ENCODE measurements at regions not wholly inside any gene's neighbourhood (a gene's known extent, or its start where the extent isn't known, plus 50 kb on each side); places are given as distances from the start of the nearest gene placed in this dataset.

DNA sequence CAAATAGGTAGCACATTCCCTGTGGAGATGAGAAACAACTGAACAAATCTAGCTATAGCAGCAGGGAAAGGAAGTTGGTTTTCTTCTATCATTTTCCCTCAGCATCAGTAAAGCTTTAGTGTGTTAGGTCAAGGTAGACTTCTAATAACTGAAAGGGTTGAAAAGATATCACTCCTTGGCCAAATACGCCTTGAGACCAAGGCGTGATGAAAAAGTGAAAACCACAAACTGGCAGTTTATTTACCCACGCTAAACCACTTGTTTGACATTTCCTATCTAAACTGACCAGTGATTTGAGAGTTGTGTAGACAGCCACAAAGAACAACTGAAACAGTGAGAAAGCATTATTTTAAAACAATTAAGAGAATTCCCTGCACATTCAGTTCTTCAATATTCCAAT is 99.6 kb upstream of the SOX5 start:
- Mint-ChIP-seq H3K27ac (no peak overlapping the region), H3K9me3 (peaks cover 20% of the 10 kb centered on the region), H3K27me3 (ENCODE audit: low read depth) (no peaks in the 10 kb centered on the region), H3K4me3 (no peak overlapping the region), H3K4me1 (no peaks in the 10 kb centered on the region), H3K36me3 (peaks cover 11% of the 10 kb centered on the region; the same call in 1 of the 2 replicates)
- ATAC-seq (no peak), DNase-seq (ENCODE audit: low spot score) (no peak)
- POLR2A ChIA-PET, result no interaction called here
- CTCF ChIA-PET, result interaction anchor here (0.9 kb wide), 1 partner anchor 546 kb away, joined by 3 read pairs; no protein-coding TSS in a partner anchor
- no peak for TF ChIP-seq TEAD1 (CRISPR knock-in tag; IDR thresholded peaks at IDR 0.05)
- TF ChIP-seq, protein P1, sequence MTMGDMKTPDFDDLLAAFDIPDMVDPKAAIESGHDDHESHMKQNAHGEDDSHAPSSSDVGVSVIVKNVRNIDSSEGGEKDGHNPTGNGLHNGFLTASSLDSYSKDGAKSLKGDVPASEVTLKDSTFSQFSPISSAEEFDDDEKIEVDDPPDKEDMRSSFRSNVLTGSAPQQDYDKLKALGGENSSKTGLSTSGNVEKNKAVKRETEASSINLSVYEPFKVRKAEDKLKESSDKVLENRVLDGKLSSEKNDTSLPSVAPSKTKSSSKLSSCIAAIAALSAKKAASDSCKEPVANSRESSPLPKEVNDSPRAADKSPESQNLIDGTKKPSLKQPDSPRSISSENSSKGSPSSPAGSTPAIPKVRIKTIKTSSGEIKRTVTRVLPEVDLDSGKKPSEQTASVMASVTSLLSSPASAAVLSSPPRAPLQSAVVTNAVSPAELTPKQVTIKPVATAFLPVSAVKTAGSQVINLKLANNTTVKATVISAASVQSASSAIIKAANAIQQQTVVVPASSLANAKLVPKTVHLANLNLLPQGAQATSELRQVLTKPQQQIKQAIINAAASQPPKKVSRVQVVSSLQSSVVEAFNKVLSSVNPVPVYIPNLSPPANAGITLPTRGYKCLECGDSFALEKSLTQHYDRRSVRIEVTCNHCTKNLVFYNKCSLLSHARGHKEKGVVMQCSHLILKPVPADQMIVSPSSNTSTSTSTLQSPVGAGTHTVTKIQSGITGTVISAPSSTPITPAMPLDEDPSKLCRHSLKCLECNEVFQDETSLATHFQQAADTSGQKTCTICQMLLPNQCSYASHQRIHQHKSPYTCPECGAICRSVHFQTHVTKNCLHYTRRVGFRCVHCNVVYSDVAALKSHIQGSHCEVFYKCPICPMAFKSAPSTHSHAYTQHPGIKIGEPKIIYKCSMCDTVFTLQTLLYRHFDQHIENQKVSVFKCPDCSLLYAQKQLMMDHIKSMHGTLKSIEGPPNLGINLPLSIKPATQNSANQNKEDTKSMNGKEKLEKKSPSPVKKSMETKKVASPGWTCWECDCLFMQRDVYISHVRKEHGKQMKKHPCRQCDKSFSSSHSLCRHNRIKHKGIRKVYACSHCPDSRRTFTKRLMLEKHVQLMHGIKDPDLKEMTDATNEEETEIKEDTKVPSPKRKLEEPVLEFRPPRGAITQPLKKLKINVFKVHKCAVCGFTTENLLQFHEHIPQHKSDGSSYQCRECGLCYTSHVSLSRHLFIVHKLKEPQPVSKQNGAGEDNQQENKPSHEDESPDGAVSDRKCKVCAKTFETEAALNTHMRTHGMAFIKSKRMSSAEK (CRISPR knock-in tag; IDR thresholded peaks at IDR 0.05; ENCODE audit: borderline replicate concordance), result no peak
- TF ChIP-seq, protein P2, sequence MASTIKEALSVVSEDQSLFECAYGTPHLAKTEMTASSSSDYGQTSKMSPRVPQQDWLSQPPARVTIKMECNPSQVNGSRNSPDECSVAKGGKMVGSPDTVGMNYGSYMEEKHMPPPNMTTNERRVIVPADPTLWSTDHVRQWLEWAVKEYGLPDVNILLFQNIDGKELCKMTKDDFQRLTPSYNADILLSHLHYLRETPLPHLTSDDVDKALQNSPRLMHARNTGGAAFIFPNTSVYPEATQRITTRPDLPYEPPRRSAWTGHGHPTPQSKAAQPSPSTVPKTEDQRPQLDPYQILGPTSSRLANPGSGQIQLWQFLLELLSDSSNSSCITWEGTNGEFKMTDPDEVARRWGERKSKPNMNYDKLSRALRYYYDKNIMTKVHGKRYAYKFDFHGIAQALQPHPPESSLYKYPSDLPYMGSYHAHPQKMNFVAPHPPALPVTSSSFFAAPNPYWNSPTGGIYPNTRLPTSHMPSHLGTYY (CRISPR knock-in tag; IDR thresholded peaks at IDR 0.05), result no peak
- no peak for TF ChIP-seq NFYB (CRISPR knock-in tag; conservative IDR thresholded peaks at IDR 0.05; ENCODE audit: low read depth)

DNA sequence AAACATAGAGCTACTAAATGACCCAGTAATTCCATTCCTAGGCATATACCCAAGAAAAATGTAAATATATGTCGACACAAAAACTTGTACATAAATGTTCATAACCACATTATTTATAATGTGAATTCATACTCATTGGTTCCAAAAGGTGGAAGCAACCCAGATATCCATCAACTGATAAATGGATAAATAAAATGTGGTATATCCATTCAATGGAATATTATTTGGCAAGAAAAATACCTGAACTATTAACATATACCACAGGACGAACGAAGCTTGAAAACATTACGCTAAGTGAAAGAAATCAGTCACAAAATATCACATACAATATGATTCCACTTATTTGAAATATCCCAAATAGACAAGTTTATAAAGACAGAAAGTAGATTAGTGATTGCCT is 99.0 kb upstream of the SOX5 start:
- Mint-ChIP-seq H3K27me3 (ENCODE audit: low read depth) (no peaks in the 10 kb centered on the region), H3K36me3 (peaks cover 11% of the 10 kb centered on the region; the same call in 1 of the 2 replicates)
- TF ChIP-seq ZNF232 (CRISPR knock-in tag; IDR thresholded peaks at IDR 0.05), result no peak
- TF ChIP-seq KAT7 (CRISPR knock-in tag; IDR thresholded peaks at IDR 0.05; ENCODE audit: borderline replicate concordance), result no peak
- TF ChIP-seq, protein P3, sequence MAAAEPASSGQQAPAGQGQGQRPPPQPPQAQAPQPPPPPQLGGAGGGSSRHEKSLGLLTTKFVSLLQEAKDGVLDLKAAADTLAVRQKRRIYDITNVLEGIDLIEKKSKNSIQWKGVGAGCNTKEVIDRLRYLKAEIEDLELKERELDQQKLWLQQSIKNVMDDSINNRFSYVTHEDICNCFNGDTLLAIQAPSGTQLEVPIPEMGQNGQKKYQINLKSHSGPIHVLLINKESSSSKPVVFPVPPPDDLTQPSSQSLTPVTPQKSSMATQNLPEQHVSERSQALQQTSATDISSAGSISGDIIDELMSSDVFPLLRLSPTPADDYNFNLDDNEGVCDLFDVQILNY (CRISPR knock-in tag; IDR thresholded peaks at IDR 0.05), result no peak
- TF ChIP-seq ETV6 (CRISPR knock-in tag; IDR thresholded peaks at IDR 0.05), result no peak
- TF ChIP-seq ZNF396 (CRISPR knock-in tag; IDR thresholded peaks at IDR 0.05; ENCODE audit: borderline replicate concordance), result no peak
- TF ChIP-seq, protein P4, sequence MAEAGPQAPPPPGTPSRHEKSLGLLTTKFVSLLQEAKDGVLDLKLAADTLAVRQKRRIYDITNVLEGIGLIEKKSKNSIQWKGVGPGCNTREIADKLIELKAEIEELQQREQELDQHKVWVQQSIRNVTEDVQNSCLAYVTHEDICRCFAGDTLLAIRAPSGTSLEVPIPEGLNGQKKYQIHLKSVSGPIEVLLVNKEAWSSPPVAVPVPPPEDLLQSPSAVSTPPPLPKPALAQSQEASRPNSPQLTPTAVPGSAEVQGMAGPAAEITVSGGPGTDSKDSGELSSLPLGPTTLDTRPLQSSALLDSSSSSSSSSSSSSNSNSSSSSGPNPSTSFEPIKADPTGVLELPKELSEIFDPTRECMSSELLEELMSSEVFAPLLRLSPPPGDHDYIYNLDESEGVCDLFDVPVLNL (CRISPR knock-in tag; IDR thresholded peaks at IDR 0.05; ENCODE audit: borderline replicate concordance, low read depth), result no peak
- TF ChIP-seq ZNF416 (CRISPR knock-in tag; IDR thresholded peaks at IDR 0.05), result no peak
- TF ChIP-seq, protein P2 (CRISPR knock-in tag; IDR thresholded peaks at IDR 0.05), result no peak
- TF ChIP-seq, protein P5, sequence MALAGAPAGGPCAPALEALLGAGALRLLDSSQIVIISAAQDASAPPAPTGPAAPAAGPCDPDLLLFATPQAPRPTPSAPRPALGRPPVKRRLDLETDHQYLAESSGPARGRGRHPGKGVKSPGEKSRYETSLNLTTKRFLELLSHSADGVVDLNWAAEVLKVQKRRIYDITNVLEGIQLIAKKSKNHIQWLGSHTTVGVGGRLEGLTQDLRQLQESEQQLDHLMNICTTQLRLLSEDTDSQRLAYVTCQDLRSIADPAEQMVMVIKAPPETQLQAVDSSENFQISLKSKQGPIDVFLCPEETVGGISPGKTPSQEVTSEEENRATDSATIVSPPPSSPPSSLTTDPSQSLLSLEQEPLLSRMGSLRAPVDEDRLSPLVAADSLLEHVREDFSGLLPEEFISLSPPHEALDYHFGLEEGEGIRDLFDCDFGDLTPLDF (CRISPR knock-in tag; IDR thresholded peaks at IDR 0.05), result no peak
- TF ChIP-seq ZNF219 (CRISPR knock-in tag; IDR thresholded peaks at IDR 0.05; ENCODE audit: borderline replicate concordance), result no peak
- TF ChIP-seq ELF4 (CRISPR knock-in tag; IDR thresholded peaks at IDR 0.05; ENCODE audit: low read depth), result no peak
- TF ChIP-seq, protein P6, sequence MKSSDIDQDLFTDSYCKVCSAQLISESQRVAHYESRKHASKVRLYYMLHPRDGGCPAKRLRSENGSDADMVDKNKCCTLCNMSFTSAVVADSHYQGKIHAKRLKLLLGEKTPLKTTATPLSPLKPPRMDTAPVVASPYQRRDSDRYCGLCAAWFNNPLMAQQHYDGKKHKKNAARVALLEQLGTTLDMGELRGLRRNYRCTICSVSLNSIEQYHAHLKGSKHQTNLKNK (CRISPR knock-in tag; IDR thresholded peaks at IDR 0.05), result no peak
- TF ChIP-seq, protein P7, sequence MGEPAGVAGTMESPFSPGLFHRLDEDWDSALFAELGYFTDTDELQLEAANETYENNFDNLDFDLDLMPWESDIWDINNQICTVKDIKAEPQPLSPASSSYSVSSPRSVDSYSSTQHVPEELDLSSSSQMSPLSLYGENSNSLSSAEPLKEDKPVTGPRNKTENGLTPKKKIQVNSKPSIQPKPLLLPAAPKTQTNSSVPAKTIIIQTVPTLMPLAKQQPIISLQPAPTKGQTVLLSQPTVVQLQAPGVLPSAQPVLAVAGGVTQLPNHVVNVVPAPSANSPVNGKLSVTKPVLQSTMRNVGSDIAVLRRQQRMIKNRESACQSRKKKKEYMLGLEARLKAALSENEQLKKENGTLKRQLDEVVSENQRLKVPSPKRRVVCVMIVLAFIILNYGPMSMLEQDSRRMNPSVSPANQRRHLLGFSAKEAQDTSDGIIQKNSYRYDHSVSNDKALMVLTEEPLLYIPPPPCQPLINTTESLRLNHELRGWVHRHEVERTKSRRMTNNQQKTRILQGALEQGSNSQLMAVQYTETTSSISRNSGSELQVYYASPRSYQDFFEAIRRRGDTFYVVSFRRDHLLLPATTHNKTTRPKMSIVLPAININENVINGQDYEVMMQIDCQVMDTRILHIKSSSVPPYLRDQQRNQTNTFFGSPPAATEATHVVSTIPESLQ (CRISPR knock-in tag; IDR thresholded peaks at IDR 0.05), result no peak
- TF ChIP-seq NR2C2 (CRISPR knock-in tag; IDR thresholded peaks at IDR 0.05), result no peak
- TF ChIP-seq, protein P8, sequence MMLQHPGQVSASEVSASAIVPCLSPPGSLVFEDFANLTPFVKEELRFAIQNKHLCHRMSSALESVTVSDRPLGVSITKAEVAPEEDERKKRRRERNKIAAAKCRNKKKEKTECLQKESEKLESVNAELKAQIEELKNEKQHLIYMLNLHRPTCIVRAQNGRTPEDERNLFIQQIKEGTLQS (CRISPR knock-in tag; conservative IDR thresholded peaks at IDR 0.05), result no peak

More for the DNA sequence above, 99.0 kb upstream of the SOX5 start:
- ChIA-PET CTCF (interaction anchor here (0.9 kb wide), 1 partner anchor 545 kb away, joined by 3 read pairs; no protein-coding TSS in a partner anchor), POLR2A (no interaction called here)
- Mint-ChIP-seq H3K27ac (no peak overlapping the region), H3K9me3 (peaks cover 20% of the 10 kb centered on the region), H3K4me3 (no peak overlapping the region), H3K4me1 (no peaks in the 10 kb centered on the region)
- DNase-seq (ENCODE audit: low spot score) (no peak), ATAC-seq (no peak)

Data from WTC11 (cell line).